ENCODE measurements at regions not wholly inside any gene's neighbourhood (a gene's known extent, or its start where the extent isn't known, plus 50 kb on each side); places are given as distances from the start of the nearest gene placed in this dataset.

- no peak for TF ChIP-seq CTCF (optimal IDR thresholded peaks at IDR 0.05 in 1 of 3, IDR thresholded peaks at IDR 0.05 in 1 of 3, conservative IDR thresholded peaks at IDR 0.05 in 1 of 3; ENCODE audit: extremely low read depth in 1 of 3, insufficient read depth in 2 of 3, low read length in 3 of 3)
- TF ChIP-seq EZH2 (IDR thresholded peaks at IDR 0.05; ENCODE audit: low read length) = no peak
These were observed 107.1 kb downstream of the UNC5CL start for GRCh38 chr6:40931931-40932330.
